ENCODE measurements at regions not wholly inside any gene's neighbourhood (a gene's known extent, or its start where the extent isn't known, plus 50 kb on each side); places are given as distances from the start of the nearest gene placed in this dataset.

- no peaks in the 10 kb centered on the region for H3K9me2 ChIP-seq (ENCODE audit: insufficient read depth)
- H3K4me3 ChIP-seq = no peak overlapping the region
- 39% methylated on average over 3 of the region's 3 CpGs for WGBS, 2 experiments (ENCODE audit: low coverage in 1 of 2, low lambda C conversion rate in 2 of 2, missing lambda C conversion rate in 2 of 2)
- H4K20me1 ChIP-seq (ENCODE audit: insufficient read depth) = no peaks in the 10 kb centered on the region
- H2AFZ ChIP-seq = no peak overlapping the region
- H3K79me2 ChIP-seq (ENCODE audit: insufficient read depth) = no peaks in the 10 kb centered on the region
- no peak for DNase-seq
- no peak overlapping the region for H3K4me2 ChIP-seq (ENCODE audit: unreplicated experiment)
- H3K9ac ChIP-seq = no peak overlapping the region
- no peaks in the 10 kb centered on the region for H3F3A ChIP-seq (ENCODE audit: insufficient read depth)
- H3K27ac ChIP-seq = no peak overlapping the region
- in situ Hi-C loops (cut with MboI) = no loop called here
- H3K9me3 ChIP-seq (ENCODE audit: low read depth) = no peaks in the 10 kb centered on the region
- no peaks in the 10 kb centered on the region for H3K36me3 ChIP-seq (ENCODE audit: low read depth)
- TF ChIP-seq EZH2phosphoT487 (IDR thresholded peaks at IDR 0.05; ENCODE audit: insufficient read depth, low read depth) (no peak), EZH2 (IDR thresholded peaks at IDR 0.05; ENCODE audit: insufficient read depth, poor library complexity, severe bottlenecking) (no peak)
- H3K27me3 ChIP-seq (replicated peaks; ENCODE audit: insufficient read depth) = no peaks in the 10 kb centered on the region
- H3K4me1 ChIP-seq (ENCODE audit: insufficient read depth) = no peaks in the 10 kb centered on the region
Observed at GRCh38 chr10:107829161-107829560, 664.7 kb upstream of the SORCS1 start.

GRCh38 chr10:107826171-107826570, 661.7 kb upstream of the SORCS1 start:
- Histone ChIP-seq H3K4me1 (ENCODE audit: insufficient read depth) (no peaks in the 10 kb centered on the region), H4K20me1 (ENCODE audit: insufficient read depth) (no peaks in the 10 kb centered on the region), H3K9ac (no peak overlapping the region), H3F3A (ENCODE audit: insufficient read depth) (no peaks in the 10 kb centered on the region), H3K27me3 (replicated peaks; ENCODE audit: insufficient read depth) (no peaks in the 10 kb centered on the region), H3K9me3 (ENCODE audit: low read depth) (no peaks in the 10 kb centered on the region), H3K9me2 (ENCODE audit: insufficient read depth) (no peaks in the 10 kb centered on the region), H3K27ac (no peak overlapping the region), H3K79me2 (ENCODE audit: insufficient read depth) (no peaks in the 10 kb centered on the region), H2AFZ (no peak overlapping the region), H3K4me3 (no peak overlapping the region), H3K4me2 (ENCODE audit: unreplicated experiment) (no peak overlapping the region), H3K36me3 (ENCODE audit: low read depth) (no peaks in the 10 kb centered on the region)
- TF ChIP-seq EZH2 (IDR thresholded peaks at IDR 0.05; ENCODE audit: insufficient read depth, poor library complexity, severe bottlenecking) (no peak), EZH2phosphoT487 (IDR thresholded peaks at IDR 0.05; ENCODE audit: insufficient read depth, low read depth) (no peak)
- in situ Hi-C loops (cut with MboI) = no loop called here
- WGBS, 2 experiments (ENCODE audit: low coverage in 1 of 2, low lambda C conversion rate in 2 of 2, missing lambda C conversion rate in 2 of 2) = 89 to 91% methylated on average over 4 of the region's 4 CpGs
- no peak for DNase-seq

DNA sequence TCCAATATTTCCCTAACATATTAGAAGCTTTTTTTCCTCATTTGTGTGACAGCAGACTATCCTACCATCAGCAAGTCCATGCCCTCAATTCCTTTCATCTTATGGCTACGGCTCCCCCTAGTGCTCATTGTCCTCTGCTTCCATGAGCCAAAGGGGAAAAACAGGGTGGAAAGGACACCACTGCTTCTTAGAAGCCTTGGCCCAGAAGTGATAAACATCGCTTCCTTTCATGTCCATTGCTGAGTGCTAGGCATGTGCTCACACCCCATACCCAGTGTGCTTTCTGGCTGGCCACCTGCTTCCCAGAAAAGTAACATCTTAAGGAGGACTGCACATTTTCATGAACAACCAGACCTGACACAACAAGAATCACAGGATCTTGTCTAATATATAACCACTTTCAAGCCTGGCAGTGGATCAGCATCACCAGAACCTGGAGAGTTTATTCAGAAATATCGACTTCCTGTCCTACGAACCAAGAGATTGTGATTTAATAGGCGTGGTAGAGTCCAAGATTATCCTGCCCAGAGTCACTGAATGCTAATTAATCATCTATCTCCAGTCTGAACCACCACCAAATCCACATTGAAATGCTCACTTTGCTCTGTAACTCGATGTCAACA, 650.5 kb upstream of the SORCS1 start:
- no peak overlapping the region for H3K4me3 ChIP-seq
- peak; percentile 82 for DNase-seq
- H3K27ac ChIP-seq = no peak overlapping the region
- in situ Hi-C loops (cut with MboI) = loop anchor here (10.0 to 25.0 kb wide), 2 partner anchors 410 to 1103 kb away; no protein-coding TSS in a partner anchor
- 0 out of 2 replicates have a peak overlapping the region, but pooled peaks have one; percentile 32 for H2AFZ ChIP-seq
- no peaks in the 10 kb centered on the region for H3K27me3 ChIP-seq (replicated peaks; ENCODE audit: insufficient read depth)
- H3F3A ChIP-seq (ENCODE audit: insufficient read depth) = no peaks in the 10 kb centered on the region
- TF ChIP-seq EZH2 (IDR thresholded peaks at IDR 0.05; ENCODE audit: insufficient read depth, poor library complexity, severe bottlenecking) = no peak
- no peak for TF ChIP-seq EZH2phosphoT487 (IDR thresholded peaks at IDR 0.05; ENCODE audit: insufficient read depth, low read depth)
- no peaks in the 10 kb centered on the region for H3K9me2 ChIP-seq (ENCODE audit: insufficient read depth)
- no peaks in the 10 kb centered on the region for H3K9me3 ChIP-seq (ENCODE audit: low read depth)
- no peak overlapping the region for H3K9ac ChIP-seq
- H4K20me1 ChIP-seq (ENCODE audit: insufficient read depth) = no peaks in the 10 kb centered on the region
- no peaks in the 10 kb centered on the region for H3K4me1 ChIP-seq (ENCODE audit: insufficient read depth)
- H3K79me2 ChIP-seq (ENCODE audit: insufficient read depth) = no peaks in the 10 kb centered on the region
- no peaks in the 10 kb centered on the region for H3K36me3 ChIP-seq (ENCODE audit: low read depth)
- 17 to 24% methylated on average over 6 of the region's 6 CpGs for WGBS, 2 experiments (ENCODE audit: low coverage in 1 of 2, low lambda C conversion rate in 2 of 2, missing lambda C conversion rate in 2 of 2)
- no peak overlapping the region for H3K4me2 ChIP-seq (ENCODE audit: unreplicated experiment)

GRCh38 chr10:107813451-107814162, 649.1 kb upstream of the SORCS1 start:
- no peak overlapping the region for H3K4me3 ChIP-seq
- no peak overlapping the region for H2AFZ ChIP-seq
- H3K4me1 ChIP-seq (ENCODE audit: insufficient read depth) = no peaks in the 10 kb centered on the region
- H3F3A ChIP-seq (ENCODE audit: insufficient read depth) = no peaks in the 10 kb centered on the region
- no peaks in the 10 kb centered on the region for H3K36me3 ChIP-seq (ENCODE audit: low read depth)
- no peaks in the 10 kb centered on the region for H3K27me3 ChIP-seq (replicated peaks; ENCODE audit: insufficient read depth)
- H3K9me3 ChIP-seq (ENCODE audit: low read depth) = no peaks in the 10 kb centered on the region
- no peak for TF ChIP-seq EZH2phosphoT487 (IDR thresholded peaks at IDR 0.05; ENCODE audit: insufficient read depth, low read depth)
- no peak for TF ChIP-seq EZH2 (IDR thresholded peaks at IDR 0.05; ENCODE audit: insufficient read depth, poor library complexity, severe bottlenecking)
- no peak overlapping the region for H3K9ac ChIP-seq
- H3K9me2 ChIP-seq (ENCODE audit: insufficient read depth) = no peaks in the 10 kb centered on the region
- no peak overlapping the region for H3K27ac ChIP-seq
- in situ Hi-C loops (cut with MboI) = loop anchor here (10.0 to 25.0 kb wide), 2 partner anchors 409 to 1101 kb away; no protein-coding TSS in a partner anchor
- no peaks in the 10 kb centered on the region for H4K20me1 ChIP-seq (ENCODE audit: insufficient read depth)
- WGBS, 2 experiments (ENCODE audit: low coverage in 1 of 2, low lambda C conversion rate in 2 of 2, missing lambda C conversion rate in 2 of 2) = 90% methylated on average over 8 of the region's 8 CpGs
- no peak overlapping the region for H3K4me2 ChIP-seq (ENCODE audit: unreplicated experiment)
- DNase-seq = no peak
- H3K79me2 ChIP-seq (ENCODE audit: insufficient read depth) = no peaks in the 10 kb centered on the region

Data from GM23248 (cell line).